NCI-H524 (cell line): ENCODE measurements at regions not wholly inside any gene's neighbourhood (a gene's known extent, or its start where the extent isn't known, plus 50 kb on each side); places are given as distances from the start of the nearest gene placed in this dataset.
A peak's percentile ranks its signal among the peaks of the same experiment; 100 is the strongest.

Experiments
- DNase-seq, 2 experiments: peaks; one replicate each; lab custom pipeline; 2025; lab: John Stamatoyannopoulos, UW

GRCh38 chr4:32031026-32031425, 1310.9 kb downstream of the PCDH7 start:
- no peak for DNase-seq

GRCh38 chr4:32032136-32032672, 1312.0 kb downstream of the PCDH7 start:
- DNase-seq: no peak

- no peak for DNase-seq
Observed at GRCh38 chr4:32037399-32037798, 1317.2 kb downstream of the PCDH7 start.

- DNase-seq: no peak
Observed at GRCh38 chr4:32042486-32043247, 1322.5 kb downstream of the PCDH7 start.

- no peak for DNase-seq
Observed at GRCh38 chr4:32043248-32043633, 1323.1 kb downstream of the PCDH7 start.

- no peak for DNase-seq
Observed at GRCh38 chr4:32061916-32062315, 1341.7 kb downstream of the PCDH7 start.

GRCh38 chr4:32073542-32073941, 1353.4 kb downstream of the PCDH7 start:
- no peak for DNase-seq

GRCh38 chr4:32087211-32087610, 1367.0 kb downstream of the PCDH7 start:
- DNase-seq: no peak

GRCh38 chr4:32094987-32095386, 1374.8 kb downstream of the PCDH7 start:
- DNase-seq: no peak

- no peak for DNase-seq
Observed at GRCh38 chr4:32102896-32103295, 1382.7 kb downstream of the PCDH7 start.

GRCh38 chr4:32106767-32107166, 1386.6 kb downstream of the PCDH7 start:
- no peak for DNase-seq

GRCh38 chr4:32112891-32113290, 1392.7 kb downstream of the PCDH7 start:
- no peak for DNase-seq

- DNase-seq: peak in 1 of 2 experiments; percentile 21
Observed at GRCh38 chr4:32117693-32118092, 1397.5 kb downstream of the PCDH7 start.

GRCh38 chr4:32119907-32120306, 1399.7 kb downstream of the PCDH7 start:
- no peak for DNase-seq

- no peak for DNase-seq
Observed at GRCh38 chr4:32128549-32128948, 1408.4 kb downstream of the PCDH7 start.

GRCh38 chr4:32129967-32130366, 1409.8 kb downstream of the PCDH7 start:
- DNase-seq: no peak

- DNase-seq: no peak
Observed at GRCh38 chr4:32133141-32133540, 1413.0 kb downstream of the PCDH7 start.

GRCh38 chr4:32133734-32134133, 1413.6 kb downstream of the PCDH7 start:
- no peak for DNase-seq

- no peak for DNase-seq
Observed at GRCh38 chr4:32135642-32136041, 1415.5 kb downstream of the PCDH7 start.

GRCh38 chr4:32136081-32136787, 1416.1 kb downstream of the PCDH7 start:
- DNase-seq: no peak

GRCh38 chr4:32140636-32141035, 1420.5 kb downstream of the PCDH7 start:
- DNase-seq: no peak

- no peak for DNase-seq
Observed at GRCh38 chr4:32142075-32142474, 1421.9 kb downstream of the PCDH7 start.

- DNase-seq: no peak
Observed at GRCh38 chr4:32145987-32146386, 1425.8 kb downstream of the PCDH7 start.
